ENCODE measurements at regions not wholly inside any gene's neighbourhood (a gene's known extent, or its start where the extent isn't known, plus 50 kb on each side); places are given as distances from the start of the nearest gene placed in this dataset.

DNA sequence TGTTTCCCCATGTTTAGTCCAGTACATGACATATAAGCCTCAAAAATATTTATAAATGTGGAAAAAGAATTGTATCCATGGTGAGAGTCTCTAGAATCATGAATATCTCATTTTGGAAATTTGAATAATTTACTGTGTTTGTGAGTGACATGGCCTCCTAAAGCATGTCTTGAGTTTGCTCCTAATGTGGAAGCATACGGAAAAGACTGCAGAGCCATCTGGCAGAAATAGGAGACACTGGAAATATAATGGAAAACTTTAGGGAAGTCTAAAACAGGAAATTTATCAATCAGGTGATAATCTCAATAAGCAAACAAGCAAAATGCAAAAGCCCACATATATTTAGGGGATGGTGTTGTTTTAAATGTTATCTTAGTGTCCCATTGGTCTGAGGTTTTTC, 465.0 kb downstream of the TDRD3 start (continued):
- TF ChIP-seq, protein P1, sequence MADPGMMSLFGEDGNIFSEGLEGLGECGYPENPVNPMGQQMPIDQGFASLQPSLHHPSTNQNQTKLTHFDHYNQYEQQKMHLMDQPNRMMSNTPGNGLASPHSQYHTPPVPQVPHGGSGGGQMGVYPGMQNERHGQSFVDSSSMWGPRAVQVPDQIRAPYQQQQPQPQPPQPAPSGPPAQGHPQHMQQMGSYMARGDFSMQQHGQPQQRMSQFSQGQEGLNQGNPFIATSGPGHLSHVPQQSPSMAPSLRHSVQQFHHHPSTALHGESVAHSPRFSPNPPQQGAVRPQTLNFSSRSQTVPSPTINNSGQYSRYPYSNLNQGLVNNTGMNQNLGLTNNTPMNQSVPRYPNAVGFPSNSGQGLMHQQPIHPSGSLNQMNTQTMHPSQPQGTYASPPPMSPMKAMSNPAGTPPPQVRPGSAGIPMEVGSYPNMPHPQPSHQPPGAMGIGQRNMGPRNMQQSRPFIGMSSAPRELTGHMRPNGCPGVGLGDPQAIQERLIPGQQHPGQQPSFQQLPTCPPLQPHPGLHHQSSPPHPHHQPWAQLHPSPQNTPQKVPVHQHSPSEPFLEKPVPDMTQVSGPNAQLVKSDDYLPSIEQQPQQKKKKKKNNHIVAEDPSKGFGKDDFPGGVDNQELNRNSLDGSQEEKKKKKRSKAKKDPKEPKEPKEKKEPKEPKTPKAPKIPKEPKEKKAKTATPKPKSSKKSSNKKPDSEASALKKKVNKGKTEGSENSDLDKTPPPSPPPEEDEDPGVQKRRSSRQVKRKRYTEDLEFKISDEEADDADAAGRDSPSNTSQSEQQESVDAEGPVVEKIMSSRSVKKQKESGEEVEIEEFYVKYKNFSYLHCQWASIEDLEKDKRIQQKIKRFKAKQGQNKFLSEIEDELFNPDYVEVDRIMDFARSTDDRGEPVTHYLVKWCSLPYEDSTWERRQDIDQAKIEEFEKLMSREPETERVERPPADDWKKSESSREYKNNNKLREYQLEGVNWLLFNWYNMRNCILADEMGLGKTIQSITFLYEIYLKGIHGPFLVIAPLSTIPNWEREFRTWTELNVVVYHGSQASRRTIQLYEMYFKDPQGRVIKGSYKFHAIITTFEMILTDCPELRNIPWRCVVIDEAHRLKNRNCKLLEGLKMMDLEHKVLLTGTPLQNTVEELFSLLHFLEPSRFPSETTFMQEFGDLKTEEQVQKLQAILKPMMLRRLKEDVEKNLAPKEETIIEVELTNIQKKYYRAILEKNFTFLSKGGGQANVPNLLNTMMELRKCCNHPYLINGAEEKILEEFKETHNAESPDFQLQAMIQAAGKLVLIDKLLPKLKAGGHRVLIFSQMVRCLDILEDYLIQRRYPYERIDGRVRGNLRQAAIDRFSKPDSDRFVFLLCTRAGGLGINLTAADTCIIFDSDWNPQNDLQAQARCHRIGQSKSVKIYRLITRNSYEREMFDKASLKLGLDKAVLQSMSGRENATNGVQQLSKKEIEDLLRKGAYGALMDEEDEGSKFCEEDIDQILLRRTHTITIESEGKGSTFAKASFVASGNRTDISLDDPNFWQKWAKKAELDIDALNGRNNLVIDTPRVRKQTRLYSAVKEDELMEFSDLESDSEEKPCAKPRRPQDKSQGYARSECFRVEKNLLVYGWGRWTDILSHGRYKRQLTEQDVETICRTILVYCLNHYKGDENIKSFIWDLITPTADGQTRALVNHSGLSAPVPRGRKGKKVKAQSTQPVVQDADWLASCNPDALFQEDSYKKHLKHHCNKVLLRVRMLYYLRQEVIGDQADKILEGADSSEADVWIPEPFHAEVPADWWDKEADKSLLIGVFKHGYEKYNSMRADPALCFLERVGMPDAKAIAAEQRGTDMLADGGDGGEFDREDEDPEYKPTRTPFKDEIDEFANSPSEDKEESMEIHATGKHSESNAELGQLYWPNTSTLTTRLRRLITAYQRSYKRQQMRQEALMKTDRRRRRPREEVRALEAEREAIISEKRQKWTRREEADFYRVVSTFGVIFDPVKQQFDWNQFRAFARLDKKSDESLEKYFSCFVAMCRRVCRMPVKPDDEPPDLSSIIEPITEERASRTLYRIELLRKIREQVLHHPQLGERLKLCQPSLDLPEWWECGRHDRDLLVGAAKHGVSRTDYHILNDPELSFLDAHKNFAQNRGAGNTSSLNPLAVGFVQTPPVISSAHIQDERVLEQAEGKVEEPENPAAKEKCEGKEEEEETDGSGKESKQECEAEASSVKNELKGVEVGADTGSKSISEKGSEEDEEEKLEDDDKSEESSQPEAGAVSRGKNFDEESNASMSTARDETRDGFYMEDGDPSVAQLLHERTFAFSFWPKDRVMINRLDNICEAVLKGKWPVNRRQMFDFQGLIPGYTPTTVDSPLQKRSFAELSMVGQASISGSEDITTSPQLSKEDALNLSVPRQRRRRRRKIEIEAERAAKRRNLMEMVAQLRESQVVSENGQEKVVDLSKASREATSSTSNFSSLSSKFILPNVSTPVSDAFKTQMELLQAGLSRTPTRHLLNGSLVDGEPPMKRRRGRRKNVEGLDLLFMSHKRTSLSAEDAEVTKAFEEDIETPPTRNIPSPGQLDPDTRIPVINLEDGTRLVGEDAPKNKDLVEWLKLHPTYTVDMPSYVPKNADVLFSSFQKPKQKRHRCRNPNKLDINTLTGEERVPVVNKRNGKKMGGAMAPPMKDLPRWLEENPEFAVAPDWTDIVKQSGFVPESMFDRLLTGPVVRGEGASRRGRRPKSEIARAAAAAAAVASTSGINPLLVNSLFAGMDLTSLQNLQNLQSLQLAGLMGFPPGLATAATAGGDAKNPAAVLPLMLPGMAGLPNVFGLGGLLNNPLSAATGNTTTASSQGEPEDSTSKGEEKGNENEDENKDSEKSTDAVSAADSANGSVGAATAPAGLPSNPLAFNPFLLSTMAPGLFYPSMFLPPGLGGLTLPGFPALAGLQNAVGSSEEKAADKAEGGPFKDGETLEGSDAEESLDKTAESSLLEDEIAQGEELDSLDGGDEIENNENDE (IDR thresholded peaks at IDR 0.05; ENCODE audit: insufficient replicate concordance, low read length): no peak
- no peak for TF ChIP-seq SP4 (IDR thresholded peaks at IDR 0.05; ENCODE audit: low read length)
- TF ChIP-seq SP1 (IDR thresholded peaks at IDR 0.05; ENCODE audit: low read depth, low read length): no peak
- TF ChIP-seq SP2 (IDR thresholded peaks at IDR 0.05; ENCODE audit: low read length): no peak
- TF ChIP-seq CEBPB (IDR thresholded peaks at IDR 0.05; ENCODE audit: low read depth, low read length): no peak
